Activated CD4-positive, alpha-beta T cell treated with anti-CD3 and anti-CD28 coated beads, Interleukin-2, amount 10 ng/mL, durations not matched to agents 7 days and 5 days (primary cell): ENCODE measurements at regions not wholly inside any gene's neighbourhood (a gene's known extent, or its start where the extent isn't known, plus 50 kb on each side); places are given as distances from the start of the nearest gene placed in this dataset.
"Not testable (repeated sequence)": the region's sequence is repeated elsewhere in the genome, so short reads cannot be mapped to it uniquely, and the experiment has no call there.

Experiments used
- CTCF ChIA-PET: fragments of 350-600 bp; sonication (Branson Sonifier 250); formaldehyde crosslinking; loops from one replicate; lab custom pipeline; 2021; ENCODE audit warnings: antibody characterized with exemption; lab: Charles Lee
- POLR2A ChIA-PET: fragments of 350-600 bp; sonication (Branson Sonifier 250); formaldehyde crosslinking; loops from one replicate; lab custom pipeline; 2021; ENCODE audit warnings: antibody characterized with exemption; lab: Charles Lee
- DNase-seq: peaks from one replicate; pipeline ENCODE4 v3.0.0-alpha.2; 2020
- H3K27ac Mint-ChIP-seq: one replicate; pipeline ENCODE4 v1.8.0; 2021; ENCODE audit warnings: mild to moderate bottlenecking, moderate library complexity, mixed read lengths
- H3K27me3 Mint-ChIP-seq: one replicate; pipeline ENCODE4 v1.8.0; 2021; ENCODE audit warnings: mixed read lengths
- H3K36me3 Mint-ChIP-seq: one replicate; pipeline ENCODE4 v1.8.0; 2021; ENCODE audit warnings: low read depth, mixed read lengths
- H3K4me1 Mint-ChIP-seq: one replicate; pipeline ENCODE4 v1.8.0; 2021; ENCODE audit warnings: mixed read lengths
- H3K4me3 Mint-ChIP-seq: one replicate; pipeline ENCODE4 v1.8.0; 2021; ENCODE audit warnings: mild to moderate bottlenecking, moderate library complexity, mixed read lengths
- H3K9me3 Mint-ChIP-seq: one replicate; pipeline ENCODE4 v1.8.0; 2021; ENCODE audit warnings: mixed read lengths

DNA sequence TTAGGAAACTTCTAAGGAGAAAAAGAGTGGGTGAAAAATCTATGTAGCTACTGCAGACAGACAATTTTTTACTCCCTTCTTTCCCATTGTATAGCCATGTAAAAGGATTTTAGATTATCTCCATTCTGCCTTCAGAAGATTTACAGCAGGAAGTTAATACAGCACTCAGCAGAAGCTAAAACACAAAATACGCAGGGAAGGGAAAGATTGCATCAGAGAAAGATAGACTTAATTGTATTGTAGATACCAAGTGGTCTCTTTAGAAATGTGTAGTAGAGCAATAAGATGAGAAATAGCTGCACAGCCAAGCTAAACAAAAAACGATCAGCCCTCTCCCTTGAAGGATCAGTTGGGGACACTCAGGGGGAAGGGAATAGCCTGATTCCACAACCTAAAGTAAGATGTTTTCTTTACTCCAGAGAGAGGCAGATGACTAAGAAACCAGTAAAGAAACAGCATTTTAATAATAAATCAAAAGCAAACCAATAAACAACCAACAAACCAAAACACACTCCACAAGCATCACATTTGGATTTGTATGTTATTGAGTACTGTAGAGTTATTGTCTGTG is 236.7 kb upstream of the SLITRK1 start:
- ChIA-PET POLR2A (no interaction called here), CTCF (no interaction called here)
- Mint-ChIP-seq H3K4me3 (no peak overlapping the region), H3K9me3 (no peaks in the 10 kb centered on the region), H3K36me3 (no peaks in the 10 kb centered on the region), H3K27ac (no peak overlapping the region), H3K4me1 (no peaks in the 10 kb centered on the region), H3K27me3 (peaks cover 2% of the 10 kb centered on the region)
- DNase-seq = no peak

DNA sequence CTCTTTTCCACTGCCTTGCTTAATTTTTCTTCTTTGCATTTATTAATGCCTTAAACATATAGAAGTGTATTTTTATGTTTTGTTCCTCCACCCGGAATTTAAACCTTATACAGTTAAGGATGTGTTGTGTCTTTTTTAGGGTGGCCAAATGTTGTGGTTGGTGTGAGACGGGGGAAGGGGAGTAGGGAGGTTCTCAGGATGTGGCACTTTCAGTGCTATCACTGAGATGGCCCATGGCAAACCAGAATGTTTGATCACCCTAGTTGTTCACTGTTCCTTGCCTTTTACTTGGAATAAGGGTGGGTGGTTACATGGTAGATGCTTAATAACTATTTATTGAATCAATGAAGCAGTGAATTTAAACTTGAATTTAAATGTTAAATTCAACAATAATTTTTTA is 216.0 kb upstream of the SLITRK1 start:
- Mint-ChIP-seq H3K36me3 (no peaks in the 10 kb centered on the region), H3K27me3 (peaks cover 1% of the 10 kb centered on the region), H3K9me3 (no peaks in the 10 kb centered on the region), H3K27ac (no peak overlapping the region), H3K4me1 (peaks cover 1% of the 10 kb centered on the region), H3K4me3 (no peak overlapping the region)
- no peak for DNase-seq
- ChIA-PET CTCF (no interaction called here), POLR2A (no interaction called here)

DNA sequence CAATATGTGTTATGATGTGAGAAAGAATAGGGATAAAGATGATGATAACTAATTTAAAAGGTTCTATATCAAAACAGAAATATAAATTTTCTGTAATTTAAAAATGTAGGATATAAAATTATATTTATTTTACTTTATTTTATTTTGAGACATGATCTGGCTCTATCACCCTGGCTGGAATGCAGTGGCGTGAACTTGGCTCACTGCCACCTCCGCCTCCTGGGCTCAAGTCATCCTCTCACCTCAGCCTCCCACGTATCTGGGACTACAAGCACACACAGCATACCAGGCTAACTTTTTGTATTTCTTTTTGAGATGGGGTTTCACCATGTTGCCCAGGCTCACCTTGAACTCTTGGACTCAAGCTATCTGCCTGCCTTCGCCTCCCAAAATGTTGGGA is 214.9 kb upstream of the SLITRK1 start:
- Mint-ChIP-seq H3K4me3 (no peak overlapping the region), H3K27ac (no peak overlapping the region), H3K36me3 (no peaks in the 10 kb centered on the region), H3K27me3 (peaks cover 1% of the 10 kb centered on the region), H3K9me3 (no peaks in the 10 kb centered on the region), H3K4me1 (peaks cover 1% of the 10 kb centered on the region)
- ChIA-PET POLR2A (no interaction called here), CTCF (no interaction called here)
- no peak for DNase-seq

DNA sequence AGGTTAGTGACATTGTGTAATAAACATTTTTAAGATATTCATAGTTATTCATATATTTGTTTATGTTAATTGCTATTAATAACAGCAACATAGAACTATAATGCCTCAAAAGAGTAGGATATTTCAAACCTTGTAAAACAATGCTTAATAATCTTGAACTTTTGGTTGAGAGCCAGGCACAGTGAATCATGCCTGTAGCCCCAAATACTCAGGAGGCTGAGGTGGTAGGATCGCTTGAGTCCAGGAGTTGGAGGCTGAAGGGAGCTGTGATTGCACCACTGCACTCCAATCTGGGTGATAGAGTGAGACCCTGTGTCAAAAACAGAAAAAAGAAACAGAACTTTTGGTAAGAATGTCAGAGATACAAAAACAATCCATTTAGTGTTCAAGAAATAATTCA is 213.9 kb upstream of the SLITRK1 start:
- no peaks in the 10 kb centered on the region for H3K9me3 Mint-ChIP-seq
- H3K27me3 Mint-ChIP-seq = peaks cover 1% of the 10 kb centered on the region
- no peak overlapping the region for H3K4me3 Mint-ChIP-seq
- ChIA-PET CTCF (no interaction called here), POLR2A (no interaction called here)
- H3K36me3 Mint-ChIP-seq = no peaks in the 10 kb centered on the region
- peaks cover 1% of the 10 kb centered on the region for H3K4me1 Mint-ChIP-seq
- no peak for DNase-seq
- no peak overlapping the region for H3K27ac Mint-ChIP-seq

DNA sequence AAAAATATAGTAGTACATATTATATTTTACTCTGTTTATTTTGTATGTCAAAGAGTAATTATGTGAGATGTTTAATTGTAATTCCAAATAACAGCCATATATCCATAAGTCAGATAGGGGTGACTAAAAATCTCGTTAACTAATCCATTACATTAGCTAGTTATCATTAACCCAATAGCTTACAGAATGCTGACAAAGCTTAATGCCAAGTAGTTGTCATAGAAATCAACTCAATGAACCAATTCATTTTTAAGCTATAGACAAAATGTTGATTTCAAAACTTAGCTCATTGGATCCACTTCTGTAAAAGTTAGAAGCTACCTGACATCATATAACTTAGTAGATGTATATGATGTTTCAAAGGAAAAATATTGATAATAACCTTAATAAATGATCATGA is 206.7 kb upstream of the SLITRK1 start:
- no peak for DNase-seq
- POLR2A ChIA-PET = no interaction called here
- no peaks in the 10 kb centered on the region for H3K27me3 Mint-ChIP-seq

DNA sequence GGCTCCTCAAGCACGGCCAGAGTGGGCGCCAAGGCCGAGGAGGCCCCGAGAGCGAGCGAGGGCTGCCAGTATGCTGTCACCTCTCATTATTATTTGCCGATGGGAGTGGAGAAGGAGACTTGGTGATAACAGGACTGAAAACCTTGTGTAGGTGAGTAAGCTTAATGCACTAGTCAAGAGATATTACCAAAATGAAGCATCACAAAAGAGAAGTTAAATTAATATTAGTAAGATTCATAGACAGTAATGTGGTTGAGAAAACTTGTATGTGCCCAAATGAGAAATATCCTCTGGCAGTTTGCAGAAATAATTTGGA is 204.5 kb upstream of the SLITRK1 start:
- DNase-seq = no peak
- H3K27me3 Mint-ChIP-seq = no peaks in the 10 kb centered on the region
- H3K4me3 Mint-ChIP-seq = peak overlapping the region; percentile 40
- no peaks in the 10 kb centered on the region for H3K4me1 Mint-ChIP-seq
- CTCF ChIA-PET = no interaction called here
- no peaks in the 10 kb centered on the region for H3K9me3 Mint-ChIP-seq
- POLR2A ChIA-PET = no interaction called here
- H3K27ac Mint-ChIP-seq = no peak overlapping the region
- no peaks in the 10 kb centered on the region for H3K36me3 Mint-ChIP-seq

More for the DNA sequence above, 206.7 kb upstream of the SLITRK1 start:
- Mint-ChIP-seq H3K27ac (no peak overlapping the region), H3K9me3 (no peaks in the 10 kb centered on the region), H3K4me3 (no peak overlapping the region), H3K36me3 (no peaks in the 10 kb centered on the region), H3K4me1 (no peaks in the 10 kb centered on the region)
- CTCF ChIA-PET = no interaction called here

DNA sequence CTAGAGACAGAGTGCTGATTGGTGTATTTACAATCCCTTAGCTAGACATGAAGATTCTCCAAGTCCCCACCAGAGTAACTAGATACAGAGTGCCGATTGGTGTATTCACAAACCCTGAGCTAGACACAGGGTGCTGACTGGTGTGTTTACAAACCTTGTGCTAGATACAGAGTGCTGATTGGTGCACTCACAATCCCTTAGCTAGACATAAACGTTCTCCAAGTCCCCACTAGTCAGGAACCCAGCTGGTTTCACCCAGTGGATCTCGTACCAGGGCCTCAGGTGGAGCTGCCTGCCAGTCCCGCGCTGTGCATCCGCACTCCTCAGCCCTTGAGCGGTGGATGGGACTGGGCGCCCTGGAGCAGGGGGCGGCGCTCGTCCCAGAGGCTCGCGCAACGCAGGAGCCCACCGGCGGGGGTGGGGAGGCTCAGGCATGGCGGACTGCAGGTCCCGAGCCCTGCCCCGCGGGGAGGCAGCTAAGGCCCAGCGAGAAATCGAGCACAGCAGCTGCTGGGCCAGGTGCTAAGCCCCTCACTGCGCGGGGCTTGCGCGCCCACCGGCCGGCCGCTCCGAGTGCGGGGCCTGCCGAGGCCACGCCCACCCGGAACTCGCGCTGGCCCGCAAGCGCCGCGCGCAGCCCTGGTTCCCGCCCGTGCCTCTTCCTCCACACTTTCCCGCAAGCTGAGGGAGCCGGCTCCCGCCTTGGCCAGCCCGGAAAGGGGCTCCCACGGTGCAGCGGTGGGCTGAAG is 204.0 kb upstream of the SLITRK1 start:
- H3K36me3 Mint-ChIP-seq, POLR2A ChIA-PET, H3K9me3 Mint-ChIP-seq, H3K4me1 Mint-ChIP-seq, H3K27me3 Mint-ChIP-seq, DNase-seq, H3K27ac Mint-ChIP-seq, CTCF ChIA-PET: not testable (repeated sequence)
- peak overlapping the region; percentile 40 for H3K4me3 Mint-ChIP-seq

DNA sequence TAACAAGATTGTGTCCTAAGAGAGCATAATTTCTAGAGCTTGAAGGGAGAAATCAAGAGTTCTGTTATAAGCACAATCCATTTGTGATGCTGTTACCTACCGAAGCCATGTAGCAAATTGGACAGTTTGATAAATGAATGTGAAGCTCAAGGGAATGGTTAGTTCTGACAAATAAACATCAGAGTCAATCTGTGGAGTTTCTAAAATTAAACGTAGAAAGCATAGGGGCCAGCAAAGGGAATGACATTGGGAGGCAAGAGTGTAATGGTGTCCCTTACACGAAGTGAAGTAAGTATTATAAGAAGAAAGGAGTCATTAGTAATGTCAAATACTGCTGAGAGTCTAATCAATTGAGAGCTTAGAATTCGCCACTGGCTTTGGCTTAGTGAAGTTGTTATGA is 200.2 kb upstream of the SLITRK1 start:
- H3K36me3 Mint-ChIP-seq = no peaks in the 10 kb centered on the region
- POLR2A ChIA-PET = no interaction called here
- no peak overlapping the region for H3K4me3 Mint-ChIP-seq
- no peaks in the 10 kb centered on the region for H3K27me3 Mint-ChIP-seq
- CTCF ChIA-PET = interaction anchor here (0.6 kb wide), 1 partner anchor 1275 kb away, joined by 3 read pairs; no protein-coding TSS in a partner anchor
- H3K27ac Mint-ChIP-seq = no peak overlapping the region
- no peaks in the 10 kb centered on the region for H3K4me1 Mint-ChIP-seq
- H3K9me3 Mint-ChIP-seq = no peaks in the 10 kb centered on the region
- no peak for DNase-seq

DNA sequence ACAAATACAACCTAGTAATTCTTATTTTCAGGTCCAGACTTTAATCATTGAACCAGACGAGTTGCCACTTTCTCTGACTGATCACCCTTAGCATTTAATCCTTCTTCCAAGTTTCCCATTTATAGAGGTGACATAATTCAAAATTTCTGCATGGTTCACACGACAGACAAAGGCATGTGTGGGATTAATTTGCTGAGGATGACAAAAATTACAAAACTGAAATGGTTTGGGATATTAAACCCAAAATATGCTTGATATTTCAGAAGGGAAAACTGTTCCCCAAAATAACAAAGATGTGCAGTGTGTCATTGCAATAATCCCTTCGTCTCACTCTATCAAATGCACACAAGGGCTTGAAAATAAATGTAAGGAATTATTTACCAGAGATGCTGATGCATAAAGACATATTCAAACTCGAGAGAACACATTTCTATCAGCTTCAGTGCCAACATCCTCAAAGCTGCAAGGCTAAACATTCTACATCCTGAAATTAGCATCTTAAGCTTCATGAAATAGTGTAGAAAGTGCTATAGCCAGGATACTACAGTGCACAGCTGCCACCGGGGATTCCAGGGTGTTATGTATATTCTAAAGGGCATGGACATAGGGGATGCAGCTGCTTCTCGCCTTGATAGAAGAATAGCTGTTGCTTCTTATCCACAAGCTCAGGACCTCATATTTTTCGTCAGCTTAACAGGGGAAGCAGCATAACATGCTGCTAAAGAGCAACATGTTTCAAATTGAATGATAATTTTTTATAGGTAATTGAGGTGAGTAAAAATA is 198.7 kb upstream of the SLITRK1 start:
- H3K9me3 Mint-ChIP-seq = no peaks in the 10 kb centered on the region
- no peaks in the 10 kb centered on the region for H3K4me1 Mint-ChIP-seq
- ChIA-PET CTCF (no interaction called here), POLR2A (no interaction called here)
- H3K27ac Mint-ChIP-seq = no peak overlapping the region
- no peak overlapping the region for H3K4me3 Mint-ChIP-seq
- H3K27me3 Mint-ChIP-seq = no peaks in the 10 kb centered on the region
- H3K36me3 Mint-ChIP-seq = no peaks in the 10 kb centered on the region
- no peak for DNase-seq

DNA sequence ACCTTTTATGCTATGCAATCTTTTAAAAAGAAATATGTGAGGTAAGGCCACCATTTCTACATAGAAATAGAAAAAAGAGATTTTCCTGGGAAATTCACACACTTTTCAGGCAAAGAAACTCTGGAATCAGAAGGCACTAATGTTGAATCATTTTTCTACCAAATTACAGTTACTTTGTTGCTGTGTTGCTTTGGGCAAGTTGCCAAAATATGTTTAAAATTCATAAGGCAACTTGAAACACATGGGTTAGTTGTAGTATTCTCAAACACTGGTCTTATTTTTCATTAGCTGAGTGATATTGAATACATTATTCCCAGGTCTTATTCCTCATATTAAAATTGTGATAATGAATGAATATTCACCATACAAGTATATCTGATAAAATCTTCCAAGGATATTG is 195.0 kb upstream of the SLITRK1 start:
- Mint-ChIP-seq H3K9me3 (no peaks in the 10 kb centered on the region), H3K36me3 (no peaks in the 10 kb centered on the region), H3K4me1 (no peaks in the 10 kb centered on the region), H3K4me3 (no peak overlapping the region), H3K27me3 (no peaks in the 10 kb centered on the region), H3K27ac (no peak overlapping the region)
- ChIA-PET POLR2A (no interaction called here), CTCF (interaction anchor here (0.5 kb wide), 1 partner anchor 134 kb away, joined by 3 read pairs; no protein-coding TSS in a partner anchor)
- DNase-seq = no peak

DNA sequence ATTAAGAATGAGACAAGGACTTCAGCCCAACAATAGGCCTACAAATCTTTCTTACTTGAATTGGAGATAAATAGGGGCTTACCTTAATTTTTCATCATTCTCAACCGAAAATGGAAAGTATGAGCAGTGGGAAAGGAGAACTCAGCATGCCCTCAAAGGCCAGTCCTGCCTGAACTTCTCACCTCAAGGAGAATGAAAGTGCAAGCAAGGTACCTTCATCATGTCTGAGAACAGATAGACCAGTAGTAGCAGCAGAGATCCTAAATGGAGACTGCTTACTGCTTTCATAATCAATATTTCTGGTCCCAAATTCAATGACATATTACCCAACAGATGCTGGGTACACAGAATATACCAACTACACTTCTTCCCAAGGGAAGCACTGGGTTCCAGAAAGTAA is 194.0 kb upstream of the SLITRK1 start:
- Mint-ChIP-seq H3K4me1 (no peaks in the 10 kb centered on the region), H3K36me3 (no peaks in the 10 kb centered on the region), H3K27me3 (no peaks in the 10 kb centered on the region), H3K9me3 (no peaks in the 10 kb centered on the region), H3K27ac (no peak overlapping the region), H3K4me3 (no peak overlapping the region)
- ChIA-PET POLR2A (no interaction called here), CTCF (no interaction called here)
- no peak for DNase-seq

DNA sequence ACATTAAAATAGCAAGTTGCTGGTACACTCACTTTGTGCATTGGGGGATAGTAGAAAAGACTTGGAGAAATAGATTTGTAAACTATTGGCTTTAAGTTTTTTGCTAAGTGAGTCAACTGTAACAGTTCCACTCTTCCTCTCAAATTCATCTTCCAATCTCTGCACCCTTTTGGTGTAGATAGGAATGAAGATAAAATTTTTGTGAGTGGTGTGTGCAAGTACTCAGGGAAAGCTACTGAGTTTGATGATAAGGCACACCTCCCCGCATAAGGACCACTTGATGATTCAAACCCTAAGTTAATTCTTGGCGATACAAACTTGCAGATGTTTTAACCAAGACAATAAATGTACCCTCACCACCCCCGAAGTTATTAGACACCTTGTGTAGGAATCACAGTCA is 168.3 kb upstream of the SLITRK1 start:
- H3K36me3 Mint-ChIP-seq = no peaks in the 10 kb centered on the region
- H3K27ac Mint-ChIP-seq = no peak overlapping the region
- DNase-seq = no peak
- no peak overlapping the region for H3K4me3 Mint-ChIP-seq
- POLR2A ChIA-PET = no interaction called here
- H3K4me1 Mint-ChIP-seq = no peaks in the 10 kb centered on the region
- CTCF ChIA-PET = no interaction called here
- peaks cover 3% of the 10 kb centered on the region for H3K27me3 Mint-ChIP-seq
- H3K9me3 Mint-ChIP-seq = no peaks in the 10 kb centered on the region

DNA sequence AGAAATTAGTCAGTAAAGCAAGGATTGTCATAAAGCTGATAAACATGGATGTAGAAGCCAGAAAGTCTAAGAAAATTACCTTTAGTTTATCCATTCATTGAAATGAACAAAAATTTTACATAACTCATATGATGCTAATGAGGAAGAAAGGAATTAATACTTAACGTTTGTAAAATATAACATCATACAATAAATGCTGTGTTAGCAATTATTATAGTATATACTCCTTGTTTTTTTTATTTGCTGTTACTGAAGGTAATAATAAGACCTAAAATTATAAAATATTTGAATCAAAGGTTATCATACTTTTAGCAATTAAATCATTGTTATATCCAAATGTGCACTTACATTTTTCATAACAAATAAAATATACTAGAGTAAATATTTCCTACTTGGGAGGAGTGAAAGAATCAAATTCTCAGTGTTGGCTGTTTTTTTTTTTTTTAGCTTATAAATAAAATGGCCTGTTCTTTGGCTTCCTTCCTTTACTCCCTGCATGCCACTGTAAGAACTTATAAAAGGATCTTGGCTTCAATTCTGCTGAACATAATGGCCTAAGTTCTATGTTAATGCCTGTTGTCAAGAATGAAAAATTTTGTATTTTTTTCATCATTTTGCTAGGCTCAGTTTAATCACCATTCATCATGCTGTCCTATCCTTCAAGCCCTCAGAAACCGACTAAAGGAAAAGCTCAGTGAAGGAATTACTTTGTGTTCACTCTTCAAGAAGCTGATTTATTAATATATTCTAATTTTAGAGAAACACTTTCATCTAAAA is 167.4 kb upstream of the SLITRK1 start:
- H3K9me3 Mint-ChIP-seq = no peaks in the 10 kb centered on the region
- H3K27me3 Mint-ChIP-seq = peaks cover 3% of the 10 kb centered on the region
- no peak overlapping the region for H3K4me3 Mint-ChIP-seq
- POLR2A ChIA-PET = no interaction called here
- H3K27ac Mint-ChIP-seq = no peak overlapping the region
- no peaks in the 10 kb centered on the region for H3K4me1 Mint-ChIP-seq
- no peak for DNase-seq
- CTCF ChIA-PET = interaction anchor here (0.6 kb wide), 1 partner anchor 79 kb away, joined by 3 read pairs; no protein-coding TSS in a partner anchor
- H3K36me3 Mint-ChIP-seq = no peaks in the 10 kb centered on the region
